ENCODE measurements at regions not wholly inside any gene's neighbourhood (a gene's known extent, or its start where the extent isn't known, plus 50 kb on each side); places are given as distances from the start of the nearest gene placed in this dataset.

DNA sequence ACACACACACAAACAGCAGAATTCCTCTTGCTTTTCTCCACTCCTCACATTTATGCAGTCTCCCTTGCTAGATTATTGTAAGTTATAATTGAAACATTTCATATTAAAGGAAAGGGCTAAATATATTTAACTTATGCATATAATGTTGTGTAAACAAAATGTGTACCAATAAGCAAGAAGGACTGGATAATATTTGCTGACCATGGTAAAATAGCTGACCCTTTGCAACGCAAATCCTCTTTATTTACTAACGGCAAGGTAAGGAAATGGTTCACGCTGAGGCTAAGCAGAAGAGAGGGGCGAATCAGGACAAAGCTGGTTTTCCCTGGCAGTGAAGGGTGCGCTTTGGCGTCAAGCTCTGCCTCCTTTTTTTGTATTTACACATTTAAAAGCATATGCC is 154.2 kb upstream of the IRX4 start:
- TF ChIP-seq, protein P1, sequence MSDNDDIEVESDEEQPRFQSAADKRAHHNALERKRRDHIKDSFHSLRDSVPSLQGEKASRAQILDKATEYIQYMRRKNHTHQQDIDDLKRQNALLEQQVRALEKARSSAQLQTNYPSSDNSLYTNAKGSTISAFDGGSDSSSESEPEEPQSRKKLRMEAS (IDR thresholded peaks at IDR 0.05), result no peak
- TF ChIP-seq POLR2AphosphoS5 (IDR thresholded peaks at IDR 0.05; ENCODE audit: low read depth, low read length) (no peak), JUND (IDR thresholded peaks at IDR 0.05) (no peak), FOSL1 (IDR thresholded peaks at IDR 0.05; ENCODE audit: low read depth) (no peak), ELF1 (IDR thresholded peaks at IDR 0.05; ENCODE audit: borderline replicate concordance, low read depth) (no peak), SIN3A (IDR thresholded peaks at IDR 0.05; ENCODE audit: low read depth) (no peak), YY1 (IDR thresholded peaks at IDR 0.05; ENCODE audit: extremely low read depth, insufficient replicate concordance, low read depth, low read length) (no peak), EZH2phosphoT487 (IDR thresholded peaks at IDR 0.05; ENCODE audit: borderline replicate concordance) (no peak), CBX3 (IDR thresholded peaks at IDR 0.05; ENCODE audit: low read depth) (no peak), ZNF274 (IDR thresholded peaks at IDR 0.05; ENCODE audit: low read depth, low read length) (no peak), CEBPB (IDR thresholded peaks at IDR 0.05; ENCODE audit: low read depth) (no peak), EGR1 (IDR thresholded peaks at IDR 0.05; ENCODE audit: low read depth) (no peak), EZH2 (IDR thresholded peaks at IDR 0.05) (no peak)
- ChIA-PET RAD21 (ENCODE audit: low non-redundant PET in 1 of 2, low total read pairs in 2 of 2, uncharacterized antibody in 2 of 2, unreplicated experiment in 2 of 2) (no interaction called here), POLR2A (no interaction called here), CTCF (interaction anchor here (1.1 kb wide), 1 partner anchor 274 kb away, joined by 4 read pairs; no protein-coding TSS in a partner anchor)
- Histone ChIP-seq H2AFZ (ENCODE audit: low read depth, low read length, poor library complexity, severe bottlenecking) (no peak overlapping the region), H4K20me1 (ENCODE audit: insufficient read depth) (no peaks in the 10 kb centered on the region), H3K27me3 (ENCODE audit: insufficient read depth, low read length) (peaks cover 46% of the 10 kb centered on the region), H3K9me3 (ENCODE audit: control insufficient read depth in 1 of 2, insufficient read depth in 1 of 2, low read depth in 1 of 2, low read length in 2 of 2) (no peaks in the 10 kb centered on the region), H3K36me3 (ENCODE audit: control insufficient read depth in 1 of 2, insufficient read depth in 2 of 2, low read length in 2 of 2) (no peaks in the 10 kb centered on the region), H3K4me1 (ENCODE audit: control insufficient read depth in 1 of 2, insufficient read depth in 2 of 2, low read length in 2 of 2) (peaks cover 5 to 7% of the 10 kb centered on the region in 2 experiments; a peak in 3 of 4 replicates), H3K79me2 (ENCODE audit: insufficient read depth, low read length) (no peaks in the 10 kb centered on the region), H3K9me2 (ENCODE audit: insufficient read depth) (no peaks in the 10 kb centered on the region), H3K4me2 (ENCODE audit: low read length) (no peak overlapping the region), H3K4me3 (replicated peaks in 1 of 2; ENCODE audit: low read depth in 1 of 2, low read length in 2 of 2) (no peak overlapping the region), H3K9ac (ENCODE audit: low read length) (no peak overlapping the region), H3K27ac (ENCODE audit: low read depth, low read length) (no peak overlapping the region)
- ATAC-seq (no peak), DNase-seq (ENCODE audit: low read depth, low spot score) (no peak)
- intact Hi-C loops (cut with micrococcal nuclease), result no loop called here
- no TSS peak for BruUV-seq (replicated peaks)

DNA sequence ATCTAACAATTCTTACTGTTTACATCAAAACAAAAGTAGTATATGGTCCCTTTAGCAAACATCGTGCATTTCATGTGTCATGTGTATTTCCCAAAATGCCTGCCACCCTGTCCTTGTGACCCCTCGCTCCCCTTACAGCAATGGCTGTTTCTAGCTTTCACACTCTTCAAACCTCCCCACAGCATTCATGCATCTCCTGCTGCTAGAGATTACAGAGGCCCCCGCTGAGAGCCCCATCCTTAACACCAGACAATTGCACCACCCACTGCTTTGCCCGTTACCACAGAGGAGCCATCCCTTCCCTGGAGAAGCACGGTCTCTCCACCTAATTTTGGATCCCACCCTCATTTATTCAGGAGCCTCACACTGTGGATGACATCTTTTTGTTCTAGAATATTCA is 149.7 kb upstream of the IRX4 start:
- Histone ChIP-seq H3K79me2 (ENCODE audit: insufficient read depth, low read length) (no peaks in the 10 kb centered on the region), H3K4me2 (ENCODE audit: low read length) (no peak overlapping the region), H3K9me2 (ENCODE audit: insufficient read depth) (no peaks in the 10 kb centered on the region), H3K27ac (ENCODE audit: low read depth, low read length) (no peak overlapping the region), H3K9me3 (ENCODE audit: control insufficient read depth in 1 of 2, insufficient read depth in 1 of 2, low read depth in 1 of 2, low read length in 2 of 2) (no peaks in the 10 kb centered on the region), H4K20me1 (ENCODE audit: insufficient read depth) (no peaks in the 10 kb centered on the region), H3K36me3 (ENCODE audit: control insufficient read depth in 1 of 2, insufficient read depth in 2 of 2, low read length in 2 of 2) (no peaks in the 10 kb centered on the region), H3K9ac (ENCODE audit: low read length) (no peak overlapping the region), H3K4me1 (ENCODE audit: control insufficient read depth in 1 of 2, insufficient read depth in 2 of 2, low read length in 2 of 2) (no peaks in the 10 kb centered on the region), H2AFZ (ENCODE audit: low read depth, low read length, poor library complexity, severe bottlenecking) (no peak overlapping the region), H3K4me3 (replicated peaks in 1 of 2; ENCODE audit: low read depth in 1 of 2, low read length in 2 of 2) (no peak overlapping the region), H3K27me3 (ENCODE audit: insufficient read depth, low read length) (peaks cover 68% of the 10 kb centered on the region)
- BruUV-seq (replicated peaks), result no TSS peak
- intact Hi-C loops (cut with micrococcal nuclease), result no loop called here
- DNase-seq (ENCODE audit: low read depth, low spot score) (no peak), ATAC-seq (no peak)
- CTCF ChIA-PET, result no interaction called here
- POLR2A ChIA-PET, result no interaction called here
- RAD21 ChIA-PET (ENCODE audit: low non-redundant PET in 1 of 2, low total read pairs in 2 of 2, uncharacterized antibody in 2 of 2, unreplicated experiment in 2 of 2), result no interaction called here
- TF ChIP-seq, protein P2, sequence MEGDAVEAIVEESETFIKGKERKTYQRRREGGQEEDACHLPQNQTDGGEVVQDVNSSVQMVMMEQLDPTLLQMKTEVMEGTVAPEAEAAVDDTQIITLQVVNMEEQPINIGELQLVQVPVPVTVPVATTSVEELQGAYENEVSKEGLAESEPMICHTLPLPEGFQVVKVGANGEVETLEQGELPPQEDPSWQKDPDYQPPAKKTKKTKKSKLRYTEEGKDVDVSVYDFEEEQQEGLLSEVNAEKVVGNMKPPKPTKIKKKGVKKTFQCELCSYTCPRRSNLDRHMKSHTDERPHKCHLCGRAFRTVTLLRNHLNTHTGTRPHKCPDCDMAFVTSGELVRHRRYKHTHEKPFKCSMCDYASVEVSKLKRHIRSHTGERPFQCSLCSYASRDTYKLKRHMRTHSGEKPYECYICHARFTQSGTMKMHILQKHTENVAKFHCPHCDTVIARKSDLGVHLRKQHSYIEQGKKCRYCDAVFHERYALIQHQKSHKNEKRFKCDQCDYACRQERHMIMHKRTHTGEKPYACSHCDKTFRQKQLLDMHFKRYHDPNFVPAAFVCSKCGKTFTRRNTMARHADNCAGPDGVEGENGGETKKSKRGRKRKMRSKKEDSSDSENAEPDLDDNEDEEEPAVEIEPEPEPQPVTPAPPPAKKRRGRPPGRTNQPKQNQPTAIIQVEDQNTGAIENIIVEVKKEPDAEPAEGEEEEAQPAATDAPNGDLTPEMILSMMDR (IDR thresholded peaks at IDR 0.05 in 2 of 3, conservative IDR thresholded peaks at IDR 0.05 in 1 of 3; ENCODE audit: borderline replicate concordance in 1 of 3, insufficient read depth in 1 of 3, low read depth in 2 of 3, low read length in 2 of 3), result no peak
- no peak for TF ChIP-seq SP1 (IDR thresholded peaks at IDR 0.05; ENCODE audit: low read depth)
- TF ChIP-seq SRF (IDR thresholded peaks at IDR 0.05; ENCODE audit: low read depth), result no peak
- TF ChIP-seq YY1 (IDR thresholded peaks at IDR 0.05; ENCODE audit: extremely low read depth, insufficient replicate concordance, low read depth, low read length), result no peak
- TF ChIP-seq SIN3A (IDR thresholded peaks at IDR 0.05; ENCODE audit: low read depth), result no peak
- no peak for TF ChIP-seq POLR2AphosphoS5 (IDR thresholded peaks at IDR 0.05; ENCODE audit: low read depth, low read length)
- TF ChIP-seq, protein P3, sequence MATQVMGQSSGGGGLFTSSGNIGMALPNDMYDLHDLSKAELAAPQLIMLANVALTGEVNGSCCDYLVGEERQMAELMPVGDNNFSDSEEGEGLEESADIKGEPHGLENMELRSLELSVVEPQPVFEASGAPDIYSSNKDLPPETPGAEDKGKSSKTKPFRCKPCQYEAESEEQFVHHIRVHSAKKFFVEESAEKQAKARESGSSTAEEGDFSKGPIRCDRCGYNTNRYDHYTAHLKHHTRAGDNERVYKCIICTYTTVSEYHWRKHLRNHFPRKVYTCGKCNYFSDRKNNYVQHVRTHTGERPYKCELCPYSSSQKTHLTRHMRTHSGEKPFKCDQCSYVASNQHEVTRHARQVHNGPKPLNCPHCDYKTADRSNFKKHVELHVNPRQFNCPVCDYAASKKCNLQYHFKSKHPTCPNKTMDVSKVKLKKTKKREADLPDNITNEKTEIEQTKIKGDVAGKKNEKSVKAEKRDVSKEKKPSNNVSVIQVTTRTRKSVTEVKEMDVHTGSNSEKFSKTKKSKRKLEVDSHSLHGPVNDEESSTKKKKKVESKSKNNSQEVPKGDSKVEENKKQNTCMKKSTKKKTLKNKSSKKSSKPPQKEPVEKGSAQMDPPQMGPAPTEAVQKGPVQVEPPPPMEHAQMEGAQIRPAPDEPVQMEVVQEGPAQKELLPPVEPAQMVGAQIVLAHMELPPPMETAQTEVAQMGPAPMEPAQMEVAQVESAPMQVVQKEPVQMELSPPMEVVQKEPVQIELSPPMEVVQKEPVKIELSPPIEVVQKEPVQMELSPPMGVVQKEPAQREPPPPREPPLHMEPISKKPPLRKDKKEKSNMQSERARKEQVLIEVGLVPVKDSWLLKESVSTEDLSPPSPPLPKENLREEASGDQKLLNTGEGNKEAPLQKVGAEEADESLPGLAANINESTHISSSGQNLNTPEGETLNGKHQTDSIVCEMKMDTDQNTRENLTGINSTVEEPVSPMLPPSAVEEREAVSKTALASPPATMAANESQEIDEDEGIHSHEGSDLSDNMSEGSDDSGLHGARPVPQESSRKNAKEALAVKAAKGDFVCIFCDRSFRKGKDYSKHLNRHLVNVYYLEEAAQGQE (IDR thresholded peaks at IDR 0.05; ENCODE audit: low read depth), result no peak
- TF ChIP-seq RAD21 (IDR thresholded peaks at IDR 0.05; ENCODE audit: low read depth), result no peak
- TF ChIP-seq EZH2phosphoT487 (IDR thresholded peaks at IDR 0.05; ENCODE audit: borderline replicate concordance), result no peak

Data from HCT116 (cell line).